Lower lobe of right lung (tissue), 2 donors: ENCODE measurements at regions not wholly inside any gene's neighbourhood (a gene's known extent, or its start where the extent isn't known, plus 50 kb on each side); places are given as distances from the start of the nearest gene placed in this dataset.

Source experiments
- ATAC-seq, 2 donors: fragments of 200-7000 bp; cut with Tn5 transposase; one replicate each; pipeline ENCODE4 v1.9.1; 2020 to 2022; ENCODE audit warnings: mild to moderate bottlenecking in 2 of 2, moderate library complexity in 2 of 2
- DNase-seq: peaks from one replicate; pipeline ENCODE4 v3.0.0-alpha.2; 2020
- H3K27ac ChIP-seq: fragments of 200-600 bp; one replicate; pipeline ENCODE4 v1.8.0; 2022
- H3K27me3 ChIP-seq: fragments of 200-600 bp; one replicate; pipeline ENCODE4 v1.8.0; 2022; ENCODE audit warnings: low read depth
- H3K36me3 ChIP-seq: fragments of 200-600 bp; one replicate; pipeline ENCODE4 v1.8.0; 2022; ENCODE audit warnings: mild to moderate bottlenecking
- H3K4me1 ChIP-seq: fragments of 200-600 bp; one replicate; pipeline ENCODE4 v1.8.0; 2022
- H3K4me3 ChIP-seq: fragments of 200-600 bp; one replicate; pipeline ENCODE4 v1.8.0; 2022; ENCODE audit warnings: mild to moderate bottlenecking
- H3K9me3 ChIP-seq: fragments of 200-600 bp; one replicate; pipeline ENCODE4 v1.8.0; 2022
- CTCF ChIP-seq: fragments of 200-600 bp; IDR thresholded peaks from one replicate; pipeline ENCODE4 v1.8.0; 2022; ENCODE audit warnings: antibody characterized with exemption, mild to moderate bottlenecking
- intact Hi-C: fragments of 100-400 bp; cut with DNase I; formaldehyde crosslinking; loops from one replicate; pipeline ENCODE4 v1.11.0; 2022
- donor health status: DM: no; HTN: yes; CAD: no; lungs with severe emphysema.

GRCh38 chr4:173793937-173794510 is 264.0 kb upstream of the HAND2 start:
- no peak for DNase-seq
- intact Hi-C loops = no loop called here
- TF ChIP-seq CTCF = no peak
- H3K4me1 ChIP-seq = no peaks in the 10 kb centered on the region
- H3K27ac ChIP-seq = no peak overlapping the region
- no peaks in the 10 kb centered on the region for H3K27me3 ChIP-seq
- no peaks in the 10 kb centered on the region for H3K36me3 ChIP-seq
- ATAC-seq = no peak
- no peak overlapping the region for H3K4me3 ChIP-seq
- no peaks in the 10 kb centered on the region for H3K9me3 ChIP-seq

- DNase-seq (no peak), ATAC-seq (no peak)
- TF ChIP-seq CTCF = no peak
- Histone ChIP-seq H3K4me1 (no peaks in the 10 kb centered on the region), H3K36me3 (no peaks in the 10 kb centered on the region), H3K27ac (no peak overlapping the region), H3K4me3 (no peak overlapping the region), H3K27me3 (no peaks in the 10 kb centered on the region), H3K9me3 (no peaks in the 10 kb centered on the region)
- intact Hi-C loops = no loop called here
Observed at GRCh38 chr4:173782660-173783059, 252.6 kb upstream of the HAND2 start.

GRCh38 chr4:173777921-173778320 is 247.9 kb upstream of the HAND2 start:
- Histone ChIP-seq H3K4me1 (no peaks in the 10 kb centered on the region), H3K27ac (no peak overlapping the region), H3K27me3 (no peaks in the 10 kb centered on the region), H3K4me3 (no peak overlapping the region), H3K9me3 (no peaks in the 10 kb centered on the region), H3K36me3 (no peaks in the 10 kb centered on the region)
- ATAC-seq = no peak
- no peak for TF ChIP-seq CTCF
- no peak for DNase-seq
- intact Hi-C loops = no loop called here

GRCh38 chr4:173777421-173777820 is 247.4 kb upstream of the HAND2 start:
- intact Hi-C loops = no loop called here

GRCh38 chr4:173769568-173769967 is 239.5 kb upstream of the HAND2 start:
- Histone ChIP-seq H3K4me1 (no peaks in the 10 kb centered on the region), H3K27ac (no peak overlapping the region), H3K9me3 (no peaks in the 10 kb centered on the region), H3K4me3 (no peak overlapping the region), H3K36me3 (no peaks in the 10 kb centered on the region), H3K27me3 (no peaks in the 10 kb centered on the region)
- ATAC-seq (no peak), DNase-seq (no peak)
- intact Hi-C loops = no loop called here
- no peak for TF ChIP-seq CTCF

More at GRCh38 chr4:173777421-173777820, 247.4 kb upstream of the HAND2 start:
- Histone ChIP-seq H3K36me3 (no peaks in the 10 kb centered on the region), H3K9me3 (no peaks in the 10 kb centered on the region), H3K27me3 (no peaks in the 10 kb centered on the region), H3K27ac (no peak overlapping the region), H3K4me1 (no peaks in the 10 kb centered on the region), H3K4me3 (no peak overlapping the region)
- TF ChIP-seq CTCF = no peak
- no peak for ATAC-seq
- DNase-seq = no peak

GRCh38 chr4:173767650-173768049 is 237.6 kb upstream of the HAND2 start:
- Histone ChIP-seq H3K4me3 (no peak overlapping the region), H3K27ac (no peak overlapping the region), H3K27me3 (no peaks in the 10 kb centered on the region), H3K36me3 (no peaks in the 10 kb centered on the region), H3K4me1 (no peaks in the 10 kb centered on the region), H3K9me3 (no peaks in the 10 kb centered on the region)
- no peak for TF ChIP-seq CTCF
- DNase-seq (no peak), ATAC-seq (no peak)
- intact Hi-C loops = no loop called here
